ENCODE measurements at regions not wholly inside any gene's neighbourhood (a gene's known extent, or its start where the extent isn't known, plus 50 kb on each side); places are given as distances from the start of the nearest gene placed in this dataset.

DNA sequence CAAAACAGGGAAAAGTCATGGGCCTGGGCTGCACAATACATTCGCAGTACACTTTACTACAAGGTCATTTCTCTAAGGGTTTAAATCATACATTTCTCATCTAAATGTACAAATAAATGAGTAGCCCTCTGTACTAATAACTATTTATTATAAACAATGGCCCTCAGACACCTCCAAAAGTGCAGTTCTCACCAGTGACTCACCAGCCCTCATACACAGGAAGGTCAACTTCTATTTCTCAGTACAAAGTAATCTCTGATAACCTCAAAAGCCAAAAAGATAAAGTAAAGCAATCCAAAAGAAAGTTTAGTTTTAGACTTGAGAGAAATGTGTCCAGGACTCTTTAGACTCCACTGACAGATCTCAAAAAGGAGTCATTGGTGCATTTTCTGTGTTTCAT is 1258.1 kb upstream of the CDH6 start:
- Histone ChIP-seq H3K27ac (ENCODE audit: low read depth, low read length) (no peak overlapping the region), H3K36me3 (ENCODE audit: insufficient read depth, low read length) (no peaks in the 10 kb centered on the region), H3K4me1 (ENCODE audit: insufficient read depth, low read length) (no peaks in the 10 kb centered on the region), H3K4me3 (ENCODE audit: low read length in 2 of 2) (no peak overlapping the region), H3K9me3 (ENCODE audit: control insufficient read depth in 1 of 2, low read length in 2 of 2) (no peaks in the 10 kb centered on the region), H3K27me3 (ENCODE audit: insufficient read depth, low read length) (no peaks in the 10 kb centered on the region)
- ChIA-PET CTCF (ENCODE audit: partially characterized antibody) (interaction anchor here (0.7 kb wide), 1 partner anchor 22 kb away, joined by 4 read pairs; no protein-coding TSS in a partner anchor), POLR2A (ENCODE audit: partially characterized antibody) (no interaction called here)
- no peaks in the 10 kb centered on the region for H3K27me3 Mint-ChIP-seq
- peaks cover 0 to 6% (median 3%) of the 10 kb centered on the region in 8 donors for H3K9me3 Mint-ChIP-seq
- no peaks in the 10 kb centered on the region for H3K4me1 Mint-ChIP-seq
- DNase-seq: peak in 1 of 5 donors; percentile 20
- no peaks in the 10 kb centered on the region for H3K36me3 Mint-ChIP-seq
- intact Hi-C loops (cut with micrococcal nuclease): no loop called here
- H3K27ac Mint-ChIP-seq: no peak overlapping the region
- H3K4me3 Mint-ChIP-seq: no peak overlapping the region

DNA sequence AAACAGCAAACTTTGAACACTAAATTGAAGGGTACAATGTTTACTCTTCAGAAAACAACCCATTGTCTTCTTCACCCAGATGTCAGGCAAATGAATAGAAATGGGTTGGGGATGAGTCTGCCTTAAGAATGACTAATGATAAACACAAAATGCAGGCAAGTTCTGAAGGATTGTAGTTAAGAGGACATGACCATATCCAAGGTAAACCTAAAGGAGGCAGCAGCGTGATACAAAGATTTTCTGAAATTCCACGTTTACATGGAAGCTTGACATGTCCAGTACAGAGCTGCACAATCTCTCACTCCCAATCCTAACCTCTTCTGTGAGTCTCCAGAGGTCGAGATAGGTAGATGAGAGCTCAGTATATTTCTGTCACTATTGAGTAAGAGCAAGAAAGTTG is 1263.2 kb upstream of the CDH6 start:
- Histone ChIP-seq H3K4me3 (ENCODE audit: low read length in 2 of 2) (no peak overlapping the region), H3K9me3 (ENCODE audit: control insufficient read depth in 1 of 2, low read length in 2 of 2) (no peaks in the 10 kb centered on the region), H3K27me3 (ENCODE audit: insufficient read depth, low read length) (no peaks in the 10 kb centered on the region), H3K36me3 (ENCODE audit: insufficient read depth, low read length) (no peaks in the 10 kb centered on the region), H3K4me1 (ENCODE audit: insufficient read depth, low read length) (no peaks in the 10 kb centered on the region), H3K27ac (ENCODE audit: low read depth, low read length) (no peak overlapping the region)
- Mint-ChIP-seq H3K4me1 (no peaks in the 10 kb centered on the region), H3K27me3 (no peaks in the 10 kb centered on the region), H3K4me3 (no peak overlapping the region), H3K27ac (no peak overlapping the region), H3K36me3 (no peaks in the 10 kb centered on the region), H3K9me3 (peaks cover 0 to 8% (median 4%) of the 10 kb centered on the region in 8 donors)
- CTCF ChIA-PET (ENCODE audit: partially characterized antibody): no interaction called here
- POLR2A ChIA-PET (ENCODE audit: partially characterized antibody): no interaction called here
- no peak for DNase-seq
- intact Hi-C loops (cut with micrococcal nuclease): no loop called here

DNA sequence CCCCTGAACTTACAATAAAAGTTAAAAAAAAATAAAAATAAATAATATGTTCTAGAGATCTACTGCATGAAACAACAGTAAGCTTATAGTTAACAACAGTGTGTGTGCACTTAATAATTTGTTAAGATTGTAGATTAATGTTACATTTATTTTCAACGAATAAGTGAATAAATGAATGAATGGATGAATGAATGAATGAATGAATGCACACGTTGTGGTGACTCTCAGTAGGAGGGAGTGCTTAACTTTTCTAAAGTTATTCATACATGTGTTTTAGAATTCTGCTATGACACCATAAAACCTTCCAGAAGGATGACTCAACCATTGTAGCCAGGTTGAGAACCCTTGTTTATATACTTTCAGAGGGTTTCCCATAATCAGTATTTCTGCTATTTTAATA is 1269.4 kb upstream of the CDH6 start:
- H3K27ac ChIP-seq (ENCODE audit: low read depth, low read length): no peak overlapping the region
- Mint-ChIP-seq H3K9me3 (peaks cover 2 to 15% (median 8%) of the 10 kb centered on the region in 8 donors), H3K27me3 (no peaks in the 10 kb centered on the region), H3K4me1 (no peaks in the 10 kb centered on the region), H3K4me3 (no peak overlapping the region), H3K27ac (no peak overlapping the region), H3K36me3 (no peaks in the 10 kb centered on the region)
- POLR2A ChIA-PET (ENCODE audit: partially characterized antibody): no interaction called here
- no peak for DNase-seq
- no peaks in the 10 kb centered on the region for H3K9me3 ChIP-seq (ENCODE audit: control insufficient read depth in 1 of 2, low read length in 2 of 2)
- no peaks in the 10 kb centered on the region for H3K36me3 ChIP-seq (ENCODE audit: insufficient read depth, low read length)
- H3K4me3 ChIP-seq (ENCODE audit: low read length in 2 of 2): no peak overlapping the region
- CTCF ChIA-PET (ENCODE audit: partially characterized antibody): no interaction called here
- intact Hi-C loops (cut with micrococcal nuclease): no loop called here
- no peaks in the 10 kb centered on the region for H3K27me3 ChIP-seq (ENCODE audit: insufficient read depth, low read length)
- no peaks in the 10 kb centered on the region for H3K4me1 ChIP-seq (ENCODE audit: insufficient read depth, low read length)

DNA sequence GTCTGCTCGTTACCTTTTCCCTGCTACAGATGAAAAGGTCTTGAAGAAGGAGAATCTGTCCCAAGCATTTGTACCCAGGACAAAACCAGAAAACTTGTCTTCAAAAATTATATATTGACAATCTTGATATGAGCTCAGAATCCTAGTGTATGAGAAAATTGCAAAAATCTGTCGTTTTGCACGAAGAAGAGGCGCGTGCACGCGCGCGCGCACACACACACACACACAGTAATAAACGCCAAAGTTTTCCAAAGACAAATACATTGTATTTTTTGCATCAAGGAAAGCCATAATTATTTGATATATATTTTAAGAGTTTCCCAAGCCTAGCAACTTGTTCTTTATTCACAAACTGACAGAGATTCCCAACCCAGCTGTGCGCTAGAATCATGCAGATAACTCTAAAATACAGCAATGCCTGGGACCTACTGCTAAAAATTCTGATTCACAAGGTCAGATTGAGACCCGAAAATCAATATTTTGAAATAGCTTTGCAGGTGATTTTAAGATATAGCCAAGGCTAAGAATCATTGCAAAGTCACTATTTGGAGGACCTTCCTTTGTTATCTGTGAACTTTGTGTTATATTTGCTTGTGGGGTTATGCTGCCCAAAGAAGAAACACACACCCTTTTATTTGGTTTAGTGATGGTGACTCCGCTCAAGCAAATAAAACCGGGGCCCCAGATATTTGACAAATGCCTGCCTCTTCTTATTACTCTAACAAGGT is 1287.7 kb upstream of the CDH6 start:
- CTCF ChIA-PET (ENCODE audit: partially characterized antibody): no interaction called here
- peaks cover 0 to 17% (median 6%) of the 10 kb centered on the region in 8 donors for H3K9me3 Mint-ChIP-seq
- no peaks in the 10 kb centered on the region for H3K4me1 Mint-ChIP-seq
- POLR2A ChIA-PET (ENCODE audit: partially characterized antibody): no interaction called here
- no peaks in the 10 kb centered on the region for H3K4me1 ChIP-seq (ENCODE audit: insufficient read depth, low read length)
- DNase-seq: no peak
- intact Hi-C loops (cut with micrococcal nuclease): no loop called here
- H3K36me3 ChIP-seq (ENCODE audit: insufficient read depth, low read length): no peaks in the 10 kb centered on the region
- no peaks in the 10 kb centered on the region for H3K36me3 Mint-ChIP-seq
- no peaks in the 10 kb centered on the region for H3K27me3 ChIP-seq (ENCODE audit: insufficient read depth, low read length)
- no peaks in the 10 kb centered on the region for H3K27me3 Mint-ChIP-seq
- no peak overlapping the region for H3K27ac ChIP-seq (ENCODE audit: low read depth, low read length)
- H3K27ac Mint-ChIP-seq: no peak overlapping the region
- H3K4me3 Mint-ChIP-seq: no peak overlapping the region
- H3K4me3 ChIP-seq (ENCODE audit: low read length in 2 of 2): no peak overlapping the region
- no peaks in the 10 kb centered on the region for H3K9me3 ChIP-seq (ENCODE audit: control insufficient read depth in 1 of 2, low read length in 2 of 2)

DNA sequence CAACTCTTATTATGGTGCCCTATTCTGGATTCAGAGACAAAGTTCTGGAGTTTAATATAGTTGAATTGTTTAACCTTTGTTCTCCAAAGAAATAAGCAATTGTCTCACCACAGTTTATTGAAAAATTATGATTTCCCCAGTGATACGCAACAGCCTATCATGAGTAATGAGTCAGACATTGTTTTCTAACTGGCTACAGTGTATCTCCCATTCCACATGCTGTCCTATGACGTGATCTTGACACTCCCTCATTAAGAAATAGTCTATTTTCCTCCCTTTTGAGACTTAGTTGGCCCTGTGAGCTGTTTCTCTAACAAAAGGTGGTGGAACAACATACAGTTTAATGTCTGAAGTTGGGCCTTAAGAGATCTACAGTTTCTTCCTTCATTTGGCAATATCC is 1290.6 kb upstream of the CDH6 start:
- Mint-ChIP-seq H3K9me3 (peaks cover 0 to 19% (median under 1%) of the 10 kb centered on the region in 8 donors), H3K27me3 (no peaks in the 10 kb centered on the region), H3K4me3 (no peak overlapping the region), H3K4me1 (no peaks in the 10 kb centered on the region), H3K36me3 (no peaks in the 10 kb centered on the region), H3K27ac (no peak overlapping the region)
- intact Hi-C loops (cut with micrococcal nuclease): no loop called here
- DNase-seq: no peak
- ChIA-PET POLR2A (ENCODE audit: partially characterized antibody) (no interaction called here), CTCF (ENCODE audit: partially characterized antibody) (no interaction called here)
- Histone ChIP-seq H3K27ac (ENCODE audit: low read depth, low read length) (no peak overlapping the region), H3K4me3 (ENCODE audit: low read length in 2 of 2) (no peak overlapping the region), H3K4me1 (ENCODE audit: insufficient read depth, low read length) (no peaks in the 10 kb centered on the region), H3K36me3 (ENCODE audit: insufficient read depth, low read length) (no peaks in the 10 kb centered on the region), H3K9me3 (ENCODE audit: control insufficient read depth in 1 of 2, low read length in 2 of 2) (no peaks in the 10 kb centered on the region), H3K27me3 (ENCODE audit: insufficient read depth, low read length) (no peaks in the 10 kb centered on the region)

DNA sequence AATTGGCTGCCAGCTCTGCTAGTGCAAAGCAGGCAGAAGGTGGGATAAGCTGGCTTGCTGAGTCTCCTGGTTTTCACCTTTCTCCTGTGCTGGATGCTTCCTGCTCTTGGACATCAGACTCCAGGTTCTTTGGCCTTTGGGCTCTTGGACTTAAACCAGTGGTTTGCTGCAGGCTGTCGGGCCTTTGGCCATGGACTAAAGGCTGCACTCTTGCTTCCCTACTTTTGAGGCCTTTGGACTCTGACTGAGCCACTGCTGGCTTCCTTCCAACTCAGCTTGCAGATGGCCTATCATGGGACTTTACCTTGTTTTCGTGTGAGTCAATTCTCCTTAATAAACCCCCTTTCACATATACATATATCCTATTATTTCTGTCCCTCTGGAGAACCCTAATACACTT is 1293.9 kb upstream of the CDH6 start:
- H3K27ac ChIP-seq (ENCODE audit: low read depth, low read length): no peak overlapping the region
- H3K27me3 Mint-ChIP-seq: no peaks in the 10 kb centered on the region
- H3K27me3 ChIP-seq (ENCODE audit: insufficient read depth, low read length): no peaks in the 10 kb centered on the region
- peaks cover 0 to 21% (median 4%) of the 10 kb centered on the region in 8 donors for H3K9me3 Mint-ChIP-seq
- ChIA-PET CTCF (ENCODE audit: partially characterized antibody) (no interaction called here), POLR2A (ENCODE audit: partially characterized antibody) (no interaction called here)
- no peaks in the 10 kb centered on the region for H3K4me1 Mint-ChIP-seq
- DNase-seq: no peak
- no peaks in the 10 kb centered on the region for H3K4me1 ChIP-seq (ENCODE audit: insufficient read depth, low read length)
- intact Hi-C loops (cut with micrococcal nuclease): no loop called here
- no peak overlapping the region for H3K4me3 ChIP-seq (ENCODE audit: low read length in 2 of 2)
- H3K4me3 Mint-ChIP-seq: no peak overlapping the region
- no peaks in the 10 kb centered on the region for H3K9me3 ChIP-seq (ENCODE audit: control insufficient read depth in 1 of 2, low read length in 2 of 2)
- H3K36me3 Mint-ChIP-seq: no peaks in the 10 kb centered on the region
- H3K36me3 ChIP-seq (ENCODE audit: insufficient read depth, low read length): no peaks in the 10 kb centered on the region
- no peak overlapping the region for H3K27ac Mint-ChIP-seq

DNA sequence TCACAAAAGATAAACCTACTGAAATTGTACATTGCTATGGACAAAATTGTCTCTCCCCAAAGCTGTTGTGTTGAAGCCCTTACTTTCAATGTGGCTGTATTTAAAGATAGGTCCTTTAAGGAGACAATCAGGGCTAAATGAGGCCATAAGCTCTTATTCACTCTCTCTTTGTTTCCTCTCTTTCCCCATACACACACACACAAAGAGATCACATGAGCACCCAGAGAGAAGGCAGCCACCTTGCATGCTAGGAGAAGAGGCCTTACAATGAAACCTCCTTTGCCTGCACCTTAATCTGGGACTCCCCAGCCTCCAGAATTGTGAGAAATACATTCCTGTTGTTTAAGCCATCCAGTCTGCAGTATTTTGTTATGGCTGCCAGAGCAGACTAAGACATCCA is 1295.6 kb upstream of the CDH6 start:
- no peaks in the 10 kb centered on the region for H3K27me3 ChIP-seq (ENCODE audit: insufficient read depth, low read length)
- H3K27ac Mint-ChIP-seq: no peak overlapping the region
- H3K4me1 ChIP-seq (ENCODE audit: insufficient read depth, low read length): no peaks in the 10 kb centered on the region
- intact Hi-C loops (cut with micrococcal nuclease): no loop called here
- POLR2A ChIA-PET (ENCODE audit: partially characterized antibody): no interaction called here
- no peak overlapping the region for H3K4me3 ChIP-seq (ENCODE audit: low read length in 2 of 2)
- peaks cover 0 to 17% (median 4%) of the 10 kb centered on the region in 8 donors for H3K9me3 Mint-ChIP-seq
- no peaks in the 10 kb centered on the region for H3K27me3 Mint-ChIP-seq
- no peak overlapping the region for H3K27ac ChIP-seq (ENCODE audit: low read depth, low read length)
- CTCF ChIA-PET (ENCODE audit: partially characterized antibody): no interaction called here
- H3K9me3 ChIP-seq (ENCODE audit: control insufficient read depth in 1 of 2, low read length in 2 of 2): no peaks in the 10 kb centered on the region
- no peak for DNase-seq
- no peaks in the 10 kb centered on the region for H3K4me1 Mint-ChIP-seq
- no peak overlapping the region for H3K4me3 Mint-ChIP-seq
- no peaks in the 10 kb centered on the region for H3K36me3 ChIP-seq (ENCODE audit: insufficient read depth, low read length)
- no peaks in the 10 kb centered on the region for H3K36me3 Mint-ChIP-seq

DNA sequence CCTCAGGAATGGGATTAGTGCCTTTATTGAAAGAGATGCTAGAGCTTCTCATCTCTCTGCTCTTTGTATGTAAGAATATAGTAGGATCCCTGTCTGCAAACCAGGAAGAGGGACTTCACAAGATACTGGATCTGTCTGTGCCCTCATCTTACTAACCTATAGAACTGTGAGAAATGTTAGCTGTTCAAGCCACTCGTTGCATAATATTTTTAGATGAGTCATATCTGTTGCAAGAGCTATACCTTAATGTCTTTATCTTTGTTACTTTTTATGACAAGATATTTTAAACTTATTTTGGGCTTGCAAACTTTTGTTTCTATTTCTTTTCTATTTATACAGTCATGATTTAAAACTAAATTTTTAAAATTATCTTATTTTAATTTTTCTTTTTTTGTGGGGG is 1296.8 kb upstream of the CDH6 start:
- no peak overlapping the region for H3K4me3 Mint-ChIP-seq
- no peaks in the 10 kb centered on the region for H3K36me3 Mint-ChIP-seq
- intact Hi-C loops (cut with micrococcal nuclease): no loop called here
- no peak for DNase-seq
- no peak overlapping the region for H3K27ac Mint-ChIP-seq
- Histone ChIP-seq H3K27ac (ENCODE audit: low read depth, low read length) (no peak overlapping the region), H3K27me3 (ENCODE audit: insufficient read depth, low read length) (no peaks in the 10 kb centered on the region), H3K9me3 (ENCODE audit: control insufficient read depth in 1 of 2, low read length in 2 of 2) (no peaks in the 10 kb centered on the region), H3K4me3 (ENCODE audit: low read length in 2 of 2) (no peak overlapping the region), H3K4me1 (ENCODE audit: insufficient read depth, low read length) (no peaks in the 10 kb centered on the region), H3K36me3 (ENCODE audit: insufficient read depth, low read length) (no peaks in the 10 kb centered on the region)
- H3K9me3 Mint-ChIP-seq: peaks cover 0 to 16% (median 6%) of the 10 kb centered on the region in 8 donors
- CTCF ChIA-PET (ENCODE audit: partially characterized antibody): no interaction called here
- H3K27me3 Mint-ChIP-seq: no peaks in the 10 kb centered on the region
- POLR2A ChIA-PET (ENCODE audit: partially characterized antibody): no interaction called here
- no peaks in the 10 kb centered on the region for H3K4me1 Mint-ChIP-seq

Measured in CD4-positive, alpha-beta memory T cell (primary cell).